ENCODE measurements at regions not wholly inside any gene's neighbourhood (a gene's known extent, or its start where the extent isn't known, plus 50 kb on each side); places are given as distances from the start of the nearest gene placed in this dataset.
"Not testable (repeated sequence)": the region's sequence is repeated elsewhere in the genome, so short reads cannot be mapped to it uniquely, and the experiment has no call there.

DNA sequence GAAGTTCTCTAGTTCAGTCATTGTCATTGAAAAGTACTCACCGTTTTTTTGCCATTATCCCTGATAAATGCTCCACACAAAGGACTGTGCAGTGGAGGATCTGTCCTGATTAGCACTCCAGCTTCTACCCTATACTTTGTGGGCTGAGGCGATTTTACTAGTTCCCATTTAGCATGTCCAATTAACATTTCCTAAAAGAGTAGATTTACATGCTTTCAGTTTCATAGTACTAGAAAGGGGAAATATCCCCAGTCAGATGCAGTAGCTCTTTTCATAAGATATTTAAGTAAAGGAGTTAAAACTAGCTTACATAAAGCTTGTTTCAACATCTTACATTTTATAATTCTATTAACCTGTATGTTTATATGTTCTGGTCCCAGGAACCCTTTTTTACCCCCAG lies 144.9 kb upstream of the APOOL start:
- H3K4me3 ChIP-seq (ENCODE audit: low read length in 2 of 2); POLR2A ChIA-PET (ENCODE audit: partially characterized antibody); H3K9me3 ChIP-seq (ENCODE audit: control insufficient read depth in 1 of 2, low read length in 2 of 2); H3K36me3 ChIP-seq (ENCODE audit: insufficient read depth, low read length); H3K27ac ChIP-seq (ENCODE audit: low read depth, low read length); H3K27ac Mint-ChIP-seq; intact Hi-C loops (cut with micrococcal nuclease); DNase-seq; H3K27me3 ChIP-seq (ENCODE audit: insufficient read depth, low read length); H3K36me3 Mint-ChIP-seq; H3K9me3 Mint-ChIP-seq; H3K4me1 ChIP-seq (ENCODE audit: insufficient read depth, low read length); CTCF ChIA-PET (ENCODE audit: partially characterized antibody); H3K4me3 Mint-ChIP-seq; H3K27me3 Mint-ChIP-seq; H3K4me1 Mint-ChIP-seq: not testable (repeated sequence)

DNA sequence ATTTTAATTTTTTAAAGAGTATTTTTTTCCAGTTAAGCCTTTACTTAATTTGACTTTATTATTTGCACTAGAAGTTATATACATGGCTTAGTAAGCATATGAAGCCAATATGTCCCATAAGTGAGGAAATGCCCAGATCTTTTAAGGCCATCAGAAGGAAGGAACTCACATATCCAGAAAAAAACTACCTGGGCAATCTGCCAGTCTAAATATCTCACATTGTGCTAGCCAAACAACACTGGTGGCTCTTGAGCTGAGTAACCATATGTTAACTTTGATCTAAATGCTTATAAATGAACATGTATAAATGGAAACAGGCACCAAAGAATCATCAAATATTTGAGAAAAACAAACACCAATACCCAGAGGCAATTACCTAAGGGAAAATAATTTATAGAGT lies 138.6 kb upstream of the APOOL start:
- Histone ChIP-seq H3K27me3 (ENCODE audit: insufficient read depth, low read length) (no peaks in the 10 kb centered on the region), H3K36me3 (ENCODE audit: insufficient read depth, low read length) (no peaks in the 10 kb centered on the region), H3K27ac (ENCODE audit: low read depth, low read length) (no peak overlapping the region), H3K9me3 (ENCODE audit: control insufficient read depth in 1 of 2, low read length in 2 of 2) (no peaks in the 10 kb centered on the region), H3K4me1 (ENCODE audit: insufficient read depth, low read length) (no peaks in the 10 kb centered on the region), H3K4me3 (ENCODE audit: low read length in 2 of 2) (no peak overlapping the region)
- Mint-ChIP-seq H3K27me3 (no peaks in the 10 kb centered on the region), H3K36me3 (no peaks in the 10 kb centered on the region), H3K9me3 (peaks cover 0 to 3% (median 0%) of the 10 kb centered on the region in 8 donors), H3K27ac (no peak overlapping the region), H3K4me1 (no peaks in the 10 kb centered on the region), H3K4me3 (no peak overlapping the region)
- intact Hi-C loops (cut with micrococcal nuclease) = no loop called here
- ChIA-PET POLR2A (ENCODE audit: partially characterized antibody) (no interaction called here), CTCF (ENCODE audit: partially characterized antibody) (no interaction called here)
- no peak for DNase-seq

DNA sequence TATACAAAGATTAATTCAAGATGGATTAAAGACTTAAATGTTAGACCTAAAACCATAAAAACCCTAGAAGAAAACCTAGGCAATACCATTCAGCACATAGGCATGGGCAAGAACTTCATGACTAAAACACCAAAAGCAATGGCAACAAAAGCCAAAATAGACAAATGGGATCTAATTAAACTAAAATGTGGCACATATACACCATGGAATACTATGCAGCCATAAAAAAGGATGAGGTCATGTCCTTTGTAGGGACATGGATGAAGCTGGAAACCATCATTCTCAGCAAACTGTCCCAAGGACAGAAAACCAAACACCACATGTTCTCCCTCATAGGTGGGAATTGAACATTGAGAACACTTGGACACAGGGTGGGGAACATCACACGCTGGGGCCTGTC lies 133.4 kb upstream of the APOOL start:
- H3K4me1 Mint-ChIP-seq; intact Hi-C loops (cut with micrococcal nuclease): not testable (repeated sequence)

DNA sequence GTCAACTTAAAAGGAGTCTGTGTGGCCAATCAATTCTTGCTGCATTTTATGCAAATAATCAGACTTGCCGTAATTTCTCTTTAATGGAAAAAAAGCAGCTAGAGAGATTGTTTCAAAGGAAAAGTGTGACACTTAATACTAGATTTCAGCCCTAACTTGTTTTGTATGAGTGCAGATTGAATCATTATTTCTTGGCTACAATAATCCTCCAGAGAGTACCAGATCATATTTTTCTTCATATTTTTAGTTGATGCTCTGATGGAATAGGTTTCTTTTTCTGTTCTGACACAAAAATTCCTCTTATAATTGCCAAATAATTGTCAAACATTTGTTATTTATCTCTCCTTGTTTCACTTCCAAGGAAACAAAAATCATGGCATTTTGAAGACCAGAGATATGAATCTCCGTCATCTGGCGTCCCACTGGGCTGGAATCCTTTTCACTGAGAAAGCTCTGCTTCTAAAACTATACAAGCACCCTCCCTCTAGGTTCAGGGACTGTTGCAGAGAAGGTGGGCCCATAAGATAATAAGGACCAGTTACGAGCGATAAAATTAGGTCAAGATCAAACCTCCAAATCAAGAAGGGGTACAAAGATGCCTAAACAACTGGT lies 131.4 kb upstream of the APOOL start:
- H3K4me3 Mint-ChIP-seq; H3K9me3 Mint-ChIP-seq; H3K36me3 ChIP-seq (ENCODE audit: insufficient read depth, low read length); DNase-seq; POLR2A ChIA-PET (ENCODE audit: partially characterized antibody); H3K4me1 Mint-ChIP-seq; H3K4me1 ChIP-seq (ENCODE audit: insufficient read depth, low read length); H3K27ac Mint-ChIP-seq; H3K27me3 ChIP-seq (ENCODE audit: insufficient read depth, low read length); intact Hi-C loops (cut with micrococcal nuclease); CTCF ChIA-PET (ENCODE audit: partially characterized antibody); H3K4me3 ChIP-seq (ENCODE audit: low read length in 2 of 2); H3K27ac ChIP-seq (ENCODE audit: low read depth, low read length); H3K27me3 Mint-ChIP-seq; H3K36me3 Mint-ChIP-seq; H3K9me3 ChIP-seq (ENCODE audit: control insufficient read depth in 1 of 2, low read length in 2 of 2): not testable (repeated sequence)

More for the DNA sequence above, 133.4 kb upstream of the APOOL start:
- H3K27me3 Mint-ChIP-seq; H3K27me3 ChIP-seq (ENCODE audit: insufficient read depth, low read length); H3K27ac ChIP-seq (ENCODE audit: low read depth, low read length); H3K4me3 Mint-ChIP-seq; CTCF ChIA-PET (ENCODE audit: partially characterized antibody); POLR2A ChIA-PET (ENCODE audit: partially characterized antibody); H3K36me3 ChIP-seq (ENCODE audit: insufficient read depth, low read length); H3K9me3 Mint-ChIP-seq; H3K9me3 ChIP-seq (ENCODE audit: control insufficient read depth in 1 of 2, low read length in 2 of 2); H3K36me3 Mint-ChIP-seq; H3K27ac Mint-ChIP-seq; H3K4me3 ChIP-seq (ENCODE audit: low read length in 2 of 2); DNase-seq; H3K4me1 ChIP-seq (ENCODE audit: insufficient read depth, low read length): not testable (repeated sequence)

DNA sequence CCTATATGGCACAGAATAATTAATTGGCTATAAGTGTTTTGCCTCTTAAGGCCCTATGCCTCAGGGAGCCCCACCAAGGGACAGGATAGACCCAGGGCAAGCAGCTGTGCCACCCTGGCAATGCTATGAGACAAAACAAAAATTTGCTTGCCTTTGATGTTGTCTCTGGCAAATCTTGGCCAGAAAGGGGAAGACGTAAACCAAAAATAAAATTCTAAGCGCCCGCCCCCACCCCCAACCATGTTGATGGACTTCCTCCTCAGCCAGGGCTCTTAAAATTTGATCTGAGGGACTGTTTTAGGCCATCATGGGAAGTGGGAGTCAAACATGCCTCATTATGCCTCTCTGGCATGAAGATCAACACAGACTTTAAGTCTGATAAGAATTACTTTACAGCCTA lies 130.5 kb upstream of the APOOL start:
- intact Hi-C loops (cut with micrococcal nuclease) = no loop called here
- peaks cover 0 to 3% (median 0%) of the 10 kb centered on the region in 8 donors for H3K9me3 Mint-ChIP-seq
- Histone ChIP-seq H3K4me1 (ENCODE audit: insufficient read depth, low read length) (no peaks in the 10 kb centered on the region), H3K4me3 (ENCODE audit: low read length in 2 of 2) (no peak overlapping the region), H3K9me3 (ENCODE audit: control insufficient read depth in 1 of 2, low read length in 2 of 2) (no peaks in the 10 kb centered on the region), H3K36me3 (ENCODE audit: insufficient read depth, low read length) (no peaks in the 10 kb centered on the region), H3K27ac (ENCODE audit: low read depth, low read length) (no peak overlapping the region), H3K27me3 (ENCODE audit: insufficient read depth, low read length) (no peaks in the 10 kb centered on the region)
- no peaks in the 10 kb centered on the region for H3K36me3 Mint-ChIP-seq
- DNase-seq = no peak
- POLR2A ChIA-PET (ENCODE audit: partially characterized antibody) = no interaction called here
- H3K27ac Mint-ChIP-seq = no peak overlapping the region
- H3K4me1 Mint-ChIP-seq = no peaks in the 10 kb centered on the region
- no peak overlapping the region for H3K4me3 Mint-ChIP-seq
- CTCF ChIA-PET (ENCODE audit: partially characterized antibody) = no interaction called here
- H3K27me3 Mint-ChIP-seq = no peaks in the 10 kb centered on the region

DNA sequence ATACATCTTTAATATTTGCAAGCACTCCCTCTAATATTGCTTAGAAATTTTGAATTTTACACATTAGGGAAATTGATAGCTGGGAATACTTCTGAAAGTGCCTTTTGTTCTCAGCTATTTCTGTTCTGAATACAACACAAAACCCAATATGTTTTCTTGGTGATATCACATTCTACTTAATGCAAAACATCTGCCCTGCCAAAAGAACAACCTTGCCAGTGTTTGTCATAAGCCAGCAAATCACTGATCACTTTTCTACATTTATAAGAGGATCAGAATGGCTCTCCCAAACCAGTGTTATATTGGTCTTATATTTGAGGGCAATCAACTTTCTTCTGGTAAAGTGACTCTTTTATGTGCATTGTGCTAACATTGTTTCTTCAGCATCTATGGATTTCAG lies 126.8 kb upstream of the APOOL start:
- Histone ChIP-seq H3K27ac (ENCODE audit: low read depth, low read length) (no peak overlapping the region), H3K9me3 (ENCODE audit: control insufficient read depth in 1 of 2, low read length in 2 of 2) (no peaks in the 10 kb centered on the region), H3K4me1 (ENCODE audit: insufficient read depth, low read length) (no peaks in the 10 kb centered on the region), H3K36me3 (ENCODE audit: insufficient read depth, low read length) (no peaks in the 10 kb centered on the region), H3K27me3 (ENCODE audit: insufficient read depth, low read length) (no peaks in the 10 kb centered on the region), H3K4me3 (ENCODE audit: low read length in 2 of 2) (no peak overlapping the region)
- Mint-ChIP-seq H3K9me3 (peaks cover 0 to 2% (median 0%) of the 10 kb centered on the region in 8 donors), H3K4me1 (no peaks in the 10 kb centered on the region), H3K27me3 (no peaks in the 10 kb centered on the region), H3K36me3 (no peaks in the 10 kb centered on the region), H3K4me3 (no peak overlapping the region), H3K27ac (no peak overlapping the region)
- no peak for DNase-seq
- CTCF ChIA-PET (ENCODE audit: partially characterized antibody) = no interaction called here
- intact Hi-C loops (cut with micrococcal nuclease) = no loop called here
- POLR2A ChIA-PET (ENCODE audit: partially characterized antibody) = no interaction called here

DNA sequence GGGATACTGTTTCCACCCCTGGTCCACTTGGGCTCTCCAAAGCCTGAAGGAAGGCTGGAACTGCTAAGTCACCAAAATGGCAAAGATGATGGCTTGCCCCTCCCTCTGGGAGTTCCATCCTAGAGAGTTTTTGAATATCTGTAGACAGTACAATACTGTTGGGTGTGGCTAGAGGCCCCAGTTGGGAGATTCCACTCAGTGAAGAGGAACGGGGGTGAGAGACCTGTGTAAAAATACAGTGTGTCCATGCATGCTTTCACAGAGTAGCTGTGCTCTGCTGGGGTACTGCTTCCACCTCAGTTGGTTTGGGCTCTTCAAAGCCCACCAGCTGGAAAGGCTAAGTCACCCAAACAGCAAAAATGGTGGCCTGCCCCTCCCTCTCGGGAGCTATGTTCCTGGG lies 109.8 kb upstream of the APOOL start:
- no peaks in the 10 kb centered on the region for H3K27me3 Mint-ChIP-seq
- POLR2A ChIA-PET (ENCODE audit: partially characterized antibody) = no interaction called here
- H3K27me3 ChIP-seq (ENCODE audit: insufficient read depth, low read length) = no peaks in the 10 kb centered on the region
- H3K4me3 ChIP-seq (ENCODE audit: low read length in 2 of 2) = no peak overlapping the region
- no peaks in the 10 kb centered on the region for H3K36me3 ChIP-seq (ENCODE audit: insufficient read depth, low read length)
- no peaks in the 10 kb centered on the region for H3K36me3 Mint-ChIP-seq
- no peak overlapping the region for H3K27ac ChIP-seq (ENCODE audit: low read depth, low read length)
- CTCF ChIA-PET (ENCODE audit: partially characterized antibody) = no interaction called here
- no peak for DNase-seq
- H3K9me3 Mint-ChIP-seq = peaks cover 0 to 2% (median 0%) of the 10 kb centered on the region in 8 donors
- no peaks in the 10 kb centered on the region for H3K4me1 ChIP-seq (ENCODE audit: insufficient read depth, low read length)
- intact Hi-C loops (cut with micrococcal nuclease) = no loop called here
- H3K27ac Mint-ChIP-seq = no peak overlapping the region
- H3K4me3 Mint-ChIP-seq = no peak overlapping the region
- H3K4me1 Mint-ChIP-seq = no peaks in the 10 kb centered on the region
- no peaks in the 10 kb centered on the region for H3K9me3 ChIP-seq (ENCODE audit: control insufficient read depth in 1 of 2, low read length in 2 of 2)

DNA sequence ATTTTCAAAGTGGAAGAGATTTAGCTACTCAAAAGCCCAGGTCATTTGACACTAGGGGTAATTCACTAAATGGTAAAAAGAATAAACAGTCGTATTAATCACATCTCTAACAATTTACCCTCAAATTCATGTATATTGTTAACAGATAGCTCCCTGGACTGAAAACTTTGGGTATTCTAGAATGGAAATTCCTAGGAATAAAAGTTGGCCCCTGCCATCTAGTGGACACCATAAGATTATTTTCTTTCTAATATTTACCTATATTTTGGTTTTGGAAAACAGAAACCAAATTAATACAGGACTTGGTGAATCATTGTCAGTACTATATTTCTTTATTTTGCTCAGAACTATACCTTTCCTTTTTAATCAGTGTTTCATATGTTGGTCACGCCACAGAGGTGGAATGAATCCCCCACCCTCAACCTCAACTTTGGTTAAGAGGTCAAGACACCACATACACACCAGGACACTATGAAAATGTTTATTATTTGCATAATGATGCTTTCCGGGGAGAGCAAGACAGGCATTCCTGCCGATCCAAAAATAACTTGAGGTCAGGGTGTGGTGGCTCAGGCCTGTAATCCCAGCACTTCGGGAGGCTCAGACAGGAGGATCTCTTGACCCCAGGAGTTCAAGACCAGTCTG lies 96.2 kb upstream of the APOOL start:
- H3K4me1 ChIP-seq (ENCODE audit: insufficient read depth, low read length) = no peaks in the 10 kb centered on the region
- no peak for DNase-seq
- no peaks in the 10 kb centered on the region for H3K36me3 Mint-ChIP-seq
- no peak overlapping the region for H3K27ac Mint-ChIP-seq
- H3K27ac ChIP-seq (ENCODE audit: low read depth, low read length) = no peak overlapping the region
- no peak overlapping the region for H3K4me3 ChIP-seq (ENCODE audit: low read length in 2 of 2)
- no peaks in the 10 kb centered on the region for H3K9me3 ChIP-seq (ENCODE audit: control insufficient read depth in 1 of 2, low read length in 2 of 2)
- no peaks in the 10 kb centered on the region for H3K9me3 Mint-ChIP-seq
- H3K27me3 ChIP-seq (ENCODE audit: insufficient read depth, low read length) = no peaks in the 10 kb centered on the region
- H3K36me3 ChIP-seq (ENCODE audit: insufficient read depth, low read length) = no peaks in the 10 kb centered on the region
- peaks cover 0 to 1% of the 10 kb centered on the region in 2 donors for H3K27me3 Mint-ChIP-seq
- intact Hi-C loops (cut with micrococcal nuclease) = no loop called here
- CTCF ChIA-PET (ENCODE audit: partially characterized antibody) = no interaction called here
- no peak overlapping the region for H3K4me3 Mint-ChIP-seq
- POLR2A ChIA-PET (ENCODE audit: partially characterized antibody) = no interaction called here
- no peaks in the 10 kb centered on the region for H3K4me1 Mint-ChIP-seq
